ENCODE measurements at regions not wholly inside any gene's neighbourhood (a gene's known extent, or its start where the extent isn't known, plus 50 kb on each side); places are given as distances from the start of the nearest gene placed in this dataset.

- no peak for DNase-seq
Measured at GRCh38 chr14:65329911-65330310, 82.6 kb upstream of the FUT8 start.

GRCh38 chr14:65330416-65330815, 82.1 kb upstream of the FUT8 start:
- no peak for DNase-seq

GRCh38 chr14:65331652-65332051, 80.9 kb upstream of the FUT8 start:
- DNase-seq: no peak

GRCh38 chr14:65332141-65332871, 80.2 kb upstream of the FUT8 start:
- no peak for DNase-seq

- DNase-seq: no peak
Measured at GRCh38 chr14:65333943-65334687, 78.4 kb upstream of the FUT8 start.

- no peak for DNase-seq
Measured at GRCh38 chr14:65334765-65335410, 77.6 kb upstream of the FUT8 start.

GRCh38 chr14:65335411-65335947, 77.1 kb upstream of the FUT8 start:
- no peak for DNase-seq

- DNase-seq: no peak
Measured at GRCh38 chr14:65336191-65336591, 76.3 kb upstream of the FUT8 start.

- no peak for DNase-seq
Measured at GRCh38 chr14:65339866-65340265, 72.7 kb upstream of the FUT8 start.

- no peak for DNase-seq
Measured at GRCh38 chr14:65344011-65344410, 68.5 kb upstream of the FUT8 start.

GRCh38 chr14:65345266-65345665, 67.3 kb upstream of the FUT8 start:
- DNase-seq: no peak

- DNase-seq: no peak
Measured at GRCh38 chr14:65346474-65346873, 66.1 kb upstream of the FUT8 start.

- no peak for DNase-seq
Measured at GRCh38 chr14:65346895-65347294, 65.6 kb upstream of the FUT8 start.

GRCh38 chr14:65348137-65348536, 64.4 kb upstream of the FUT8 start:
- no peak for DNase-seq

GRCh38 chr14:65349100-65349499, 63.4 kb upstream of the FUT8 start:
- no peak for DNase-seq

- no peak for DNase-seq
Measured at GRCh38 chr14:65351493-65352194, 60.9 kb upstream of the FUT8 start.

- DNase-seq: no peak
Measured at GRCh38 chr14:65352964-65353530, 59.5 kb upstream of the FUT8 start.

- DNase-seq: no peak
Measured at GRCh38 chr14:65354131-65354530, 58.4 kb upstream of the FUT8 start.

- no peak for DNase-seq
Measured at GRCh38 chr14:65354715-65355114, 57.8 kb upstream of the FUT8 start.

GRCh38 chr14:65356327-65356836, 56.1 kb upstream of the FUT8 start:
- no peak for DNase-seq

GRCh38 chr14:65357113-65357512, 55.4 kb upstream of the FUT8 start:
- DNase-seq: no peak

GRCh38 chr14:65357689-65358088, 54.8 kb upstream of the FUT8 start:
- no peak for DNase-seq

GRCh38 chr14:65359503-65359902, 53.0 kb upstream of the FUT8 start:
- DNase-seq: no peak

Measured in NCI-H187 treated with DMSO at 0.1 percent for 48 hours (cell line).